H54 (cell line): ENCODE measurements at regions not wholly inside any gene's neighbourhood (a gene's known extent, or its start where the extent isn't known, plus 50 kb on each side); places are given as distances from the start of the nearest gene placed in this dataset.
"Not testable (repeated sequence)": the region's sequence is repeated elsewhere in the genome, so short reads cannot be mapped to it uniquely, and the experiment has no call there.

Experiments
- DNase-seq: peaks from one replicate; pipeline ENCODE4 v3.0.0; 2011; ENCODE audit warnings: low spot score, mixed read lengths; ENCODE audit not compliant: insufficient read length
- FAIRE-seq: peaks from 3 replicates; lab custom pipeline; 2011; peaks lifted over from hg19 to GRCh38; lab: Jason Lieb, UNC
- POLR2A ChIP-seq: IDR thresholded peaks from 2 replicates; pipeline ENCODE4 v1.6.1; 2011; ENCODE audit warnings: low read depth, mild to moderate bottlenecking, low read length

DNA sequence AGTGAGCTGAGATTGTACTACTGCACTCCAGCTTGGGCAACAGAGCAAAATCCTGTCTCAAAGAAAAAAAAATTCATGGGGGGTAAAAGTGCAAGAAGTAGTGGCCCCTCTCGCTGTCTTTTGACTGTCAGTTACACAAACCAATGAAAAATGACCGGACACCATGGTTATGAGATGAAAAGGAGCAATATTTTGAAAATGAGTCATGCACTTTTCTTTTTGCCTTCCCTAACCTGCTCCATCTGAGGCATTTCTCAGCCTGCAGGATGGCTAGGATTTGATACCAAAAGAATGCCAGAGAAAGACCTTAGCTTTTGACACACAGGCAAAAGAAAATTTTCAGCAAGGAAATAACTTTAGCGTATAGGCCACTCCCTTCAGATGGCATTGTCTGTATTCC lies 181.7 kb upstream of the ARID1B start:
- no peak for DNase-seq
- FAIRE-seq, result no peak
- TF ChIP-seq POLR2A, result no peak

GRCh38 chr6:156593893-156594292 lies 183.3 kb upstream of the ARID1B start:
- DNase-seq (no peak), FAIRE-seq (no peak)
- TF ChIP-seq POLR2A, result no peak

GRCh38 chr6:156593127-156593526 lies 184.1 kb upstream of the ARID1B start:
- DNase-seq, result no peak
- no peak for TF ChIP-seq POLR2A
- no peak for FAIRE-seq

DNA sequence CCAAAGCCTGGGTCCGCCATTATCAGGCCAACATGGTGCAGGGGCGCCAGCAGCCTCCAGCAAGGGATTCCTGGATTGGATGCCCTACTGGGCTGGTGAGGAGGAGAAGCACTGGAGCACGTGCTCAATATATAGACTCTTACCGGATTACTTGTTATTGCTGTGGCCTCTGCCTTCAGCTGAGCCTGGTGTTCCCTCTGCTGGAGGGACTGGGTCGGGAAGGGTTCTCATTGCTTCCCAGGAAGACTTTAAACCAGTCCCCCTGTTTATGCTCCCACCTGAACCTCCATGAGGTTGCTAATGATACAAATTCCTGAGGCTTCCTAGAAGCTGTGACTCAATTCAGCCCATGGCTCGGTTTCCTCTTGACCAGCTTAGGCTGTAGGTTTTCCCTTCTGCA lies 186.7 kb upstream of the ARID1B start:
- no peak for DNase-seq
- FAIRE-seq, result no peak
- TF ChIP-seq POLR2A, result no peak

GRCh38 chr6:156589281-156589680 lies 187.9 kb upstream of the ARID1B start:
- DNase-seq (no peak), FAIRE-seq (no peak)
- TF ChIP-seq POLR2A, result no peak

- no peak for FAIRE-seq
- TF ChIP-seq POLR2A, result no peak
- DNase-seq, result no peak
These were observed 189.4 kb upstream of the ARID1B start for GRCh38 chr6:156587751-156588301.

DNA sequence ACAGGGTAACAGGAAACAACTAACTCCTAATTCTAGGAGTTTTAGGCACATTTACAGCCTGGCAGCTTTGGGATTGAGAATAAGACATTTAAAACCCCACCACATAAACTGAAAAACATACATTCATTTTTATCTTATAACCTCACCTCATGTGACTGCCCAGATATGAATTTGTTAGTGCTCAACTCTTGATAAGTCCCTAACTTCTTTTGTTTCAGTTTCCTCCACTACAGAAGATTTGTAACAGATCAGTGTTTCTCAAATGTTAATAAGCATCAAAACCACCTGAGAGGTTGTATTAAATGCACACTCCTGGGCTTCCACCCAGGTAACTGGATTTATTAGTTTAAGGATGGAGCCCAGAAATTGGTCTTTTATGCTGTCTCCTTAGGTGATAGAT lies 190.1 kb upstream of the ARID1B start:
- FAIRE-seq (no peak), DNase-seq (no peak)
- no peak for TF ChIP-seq POLR2A

DNA sequence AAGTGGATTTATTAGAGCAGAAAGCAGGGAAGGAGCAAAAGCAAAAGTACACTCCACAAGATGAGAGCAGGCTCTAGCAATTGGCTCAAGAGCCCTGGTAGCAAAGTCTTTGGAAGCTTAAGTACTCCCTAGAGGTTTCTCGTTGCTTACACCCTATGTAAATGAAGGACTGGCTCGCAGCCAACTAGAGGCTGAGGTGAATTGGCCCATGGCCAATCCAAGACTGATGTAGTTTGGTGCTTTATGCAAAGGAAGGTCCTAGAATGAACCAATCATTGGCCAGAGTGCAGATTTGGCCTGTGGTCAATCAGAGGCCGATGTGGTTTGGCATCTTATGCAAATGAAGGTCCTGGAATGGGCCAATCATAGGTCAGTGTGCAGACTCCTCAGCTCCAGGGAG lies 191.3 kb upstream of the ARID1B start:
- FAIRE-seq (no peak), DNase-seq (no peak)
- TF ChIP-seq POLR2A, result no peak

DNA sequence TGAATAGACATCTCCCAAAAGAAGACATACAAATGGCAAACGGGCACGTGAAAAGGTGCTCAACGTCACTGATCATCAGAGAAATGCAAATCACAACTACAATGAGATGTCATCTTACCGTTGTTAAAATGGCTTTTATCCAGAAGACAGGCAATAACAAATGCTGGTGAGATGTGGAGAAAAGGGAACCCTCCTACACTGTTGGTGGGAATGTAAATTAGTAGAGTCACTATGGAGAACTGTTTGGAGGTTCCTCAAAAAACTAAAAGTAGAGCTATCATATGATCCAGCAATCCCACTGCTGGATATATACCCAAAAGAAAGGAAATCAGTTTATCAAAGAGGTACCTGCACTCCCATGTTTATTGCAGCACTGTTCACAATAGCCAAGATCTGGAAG lies 193.1 kb upstream of the ARID1B start:
- not testable (repeated sequence) for FAIRE-seq

GRCh38 chr6:156583083-156583482 lies 194.1 kb upstream of the ARID1B start:
- FAIRE-seq (no peak), DNase-seq (no peak)
- no peak for TF ChIP-seq POLR2A

More for the DNA sequence above, 193.1 kb upstream of the ARID1B start:
- not testable (repeated sequence) for DNase-seq

DNA sequence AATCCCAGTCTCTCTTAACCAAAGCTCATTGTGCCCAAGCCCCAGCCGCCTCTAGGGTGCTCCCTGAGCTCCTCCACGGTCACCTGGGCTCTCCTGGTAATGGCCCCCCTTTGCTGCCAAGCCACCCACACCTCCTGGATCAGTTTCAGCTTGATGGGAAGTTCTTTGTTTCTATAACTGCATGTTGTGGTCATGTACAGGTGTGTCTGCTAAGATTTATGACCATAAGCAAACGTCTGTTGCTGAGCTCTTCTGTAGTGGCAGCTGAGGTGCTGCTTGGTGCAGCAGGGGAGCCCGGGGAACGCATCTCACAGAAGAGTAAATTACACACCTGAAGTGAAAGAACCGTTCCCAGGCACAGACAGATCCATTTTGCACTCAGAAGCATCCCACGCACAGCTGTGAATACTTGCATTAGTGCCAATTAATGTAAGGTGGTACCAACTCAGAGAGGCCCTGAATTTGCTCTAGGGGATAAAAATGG lies 194.6 kb upstream of the ARID1B start:
- no peak for TF ChIP-seq POLR2A
- FAIRE-seq, result no peak
- DNase-seq, result no peak

DNA sequence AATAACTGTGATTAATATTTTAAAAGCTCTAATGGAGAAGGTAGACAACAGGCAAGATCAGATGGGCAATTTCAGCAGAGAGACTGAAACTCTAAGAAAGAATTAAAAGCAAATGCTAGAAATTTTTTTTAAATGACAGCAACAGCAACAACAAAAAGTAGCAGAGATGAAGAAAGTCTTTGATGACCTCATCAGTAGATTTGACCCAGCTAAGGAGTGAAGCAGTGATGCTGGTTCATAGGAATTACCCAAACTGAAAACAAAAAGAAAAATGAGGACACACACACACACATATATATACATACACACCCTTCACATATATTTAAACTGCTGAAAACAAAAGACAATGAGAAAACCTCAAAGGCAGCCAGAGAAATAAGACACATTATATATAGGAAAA lies 197.6 kb upstream of the ARID1B start:
- no peak for DNase-seq
- TF ChIP-seq POLR2A, result no peak
- FAIRE-seq, result no peak

- FAIRE-seq (no peak), DNase-seq (no peak)
- no peak for TF ChIP-seq POLR2A
These were observed 199.4 kb upstream of the ARID1B start for GRCh38 chr6:156577749-156578148.

DNA sequence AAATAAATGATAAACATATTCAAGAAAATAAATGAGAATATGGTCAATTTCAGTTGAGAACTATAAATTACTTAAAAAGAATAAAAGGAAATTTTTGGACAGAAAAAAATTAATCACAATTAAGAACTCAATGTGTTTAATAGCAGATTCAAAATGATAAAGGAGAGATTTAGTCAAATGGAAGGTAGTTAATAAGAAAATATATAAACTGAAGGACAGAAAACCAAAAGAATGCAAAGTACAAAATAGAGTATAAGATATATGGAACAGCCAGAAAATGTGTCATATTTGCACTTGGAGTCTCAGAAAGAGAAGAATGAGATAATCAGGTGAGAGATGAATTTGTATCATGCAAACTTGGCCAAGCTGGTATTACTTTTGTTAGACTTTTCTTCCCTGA lies 201.8 kb upstream of the ARID1B start:
- FAIRE-seq, result no peak
- TF ChIP-seq POLR2A, result no peak

GRCh38 chr6:156564807-156565149 lies 212.4 kb upstream of the ARID1B start:
- FAIRE-seq, result no peak

More for the DNA sequence above, 201.8 kb upstream of the ARID1B start:
- DNase-seq, result no peak

More at GRCh38 chr6:156564807-156565149, 212.4 kb upstream of the ARID1B start:
- TF ChIP-seq POLR2A, result no peak
- no peak for DNase-seq
